OCI-LY1 (cell line): ENCODE measurements at regions not wholly inside any gene's neighbourhood (a gene's known extent, or its start where the extent isn't known, plus 50 kb on each side); places are given as distances from the start of the nearest gene placed in this dataset.

Experiments used
- H2AFZ ChIP-seq: fragments of 200-600 bp; sonication (generic), shearing (Covaris generic); 2 replicates; pipeline ENCODE4 v1.6.0; 2014; ENCODE audit warnings: antibody characterized with exemption, mild to moderate bottlenecking, low read length
- H3F3A ChIP-seq: fragments of 200-600 bp; sonication (generic), shearing (Covaris generic); 2 replicates; pipeline ENCODE4 v1.6.0; 2014; ENCODE audit warnings: mild to moderate bottlenecking, antibody characterized with exemption, low read length, moderate library complexity; ENCODE audit not compliant: insufficient read depth
- H3K27ac ChIP-seq: fragments of 200-600 bp; sonication (generic); 2 replicates; pipeline ENCODE4 v1.5.1; 2014; ENCODE audit warnings: low read length, mixed run types, mild to moderate bottlenecking, low read depth; ENCODE audit not compliant: poor library complexity, severe bottlenecking
- H3K27me3 ChIP-seq: fragments of 200-600 bp; sonication (generic); 2 replicates; pipeline ENCODE4 v1.6.0; 2014; ENCODE audit warnings: antibody characterized with exemption, mild to moderate bottlenecking, low read length, moderate library complexity; ENCODE audit not compliant: insufficient read depth
- H3K36me3 ChIP-seq: fragments of 200-600 bp; sonication (generic); 2 replicates; pipeline ENCODE4 v1.6.1; 2014; ENCODE audit warnings: mild to moderate bottlenecking, antibody characterized with exemption, low read length, moderate library complexity, mixed read lengths; ENCODE audit not compliant: insufficient read depth
- H3K4me1 ChIP-seq: fragments of 200-600 bp; sonication (generic); 2 replicates; pipeline ENCODE4 v1.5.1; 2014; ENCODE audit warnings: mild to moderate bottlenecking, low read length, moderate library complexity; ENCODE audit not compliant: insufficient read depth, severe bottlenecking
- H3K4me2 ChIP-seq: fragments of 200-600 bp; sonication (generic), shearing (Covaris generic); 2 replicates; pipeline ENCODE4 v1.6.1; 2014; ENCODE audit warnings: low read length
- H3K4me3 ChIP-seq: fragments of 200-600 bp; sonication (generic); 2 replicates; pipeline ENCODE4 v1.5.1; 2014; ENCODE audit warnings: low read length, low read depth, mild to moderate bottlenecking, mixed read lengths; ENCODE audit not compliant: poor library complexity, severe bottlenecking
- H3K79me2 ChIP-seq: fragments of 200-600 bp; shearing (Covaris generic); 2 replicates; pipeline ENCODE4 v1.6.1; 2016; ENCODE audit warnings: mixed run types, low read length, mixed read lengths; ENCODE audit not compliant: insufficient read depth
- H3K9ac ChIP-seq: fragments of 200-600 bp; sonication (generic), shearing (Covaris generic); 2 replicates; pipeline ENCODE4 v1.6.1; 2014; ENCODE audit warnings: mild to moderate bottlenecking, low read length, mixed read lengths
- H3K9me2 ChIP-seq: fragments of 200-600 bp; sonication (generic), shearing (Covaris generic); 2 replicates; pipeline ENCODE4 v1.6.1; 2014; ENCODE audit warnings: low read depth, mild to moderate bottlenecking, low read length, mixed read lengths
- H3K9me3 ChIP-seq: fragments of 200-600 bp; shearing (Covaris generic); 2 replicates; pipeline ENCODE4 v1.6.1; 2014; ENCODE audit warnings: low read length, mixed read lengths
- H4K20me1 ChIP-seq: fragments of 200-600 bp; sonication (generic), shearing (Covaris generic); 2 replicates; pipeline ENCODE4 v1.6.0; 2016; ENCODE audit warnings: mild to moderate bottlenecking, low read length; ENCODE audit not compliant: insufficient read depth
- EZH2 ChIP-seq: fragments of 200-600 bp; sonication (generic), shearing (Covaris generic); IDR thresholded peaks from 2 replicates; pipeline ENCODE4 v1.8.0; 2017; ENCODE audit warnings: borderline replicate concordance, mixed run types, mild to moderate bottlenecking, antibody characterized with exemption, low read length, moderate library complexity, mixed read lengths
- TF ChIP-seq, protein P1 (sequence below): fragments of 200-600 bp; sonication (generic), shearing (Covaris generic); IDR thresholded peaks from 2 replicates; pipeline ENCODE4 v1.5.1; 2017; ENCODE audit warnings: mild to moderate bottlenecking, antibody characterized with exemption, low read length, moderate library complexity, mixed read lengths

- Histone ChIP-seq H3K4me1 (no peaks in the 10 kb centered on the region), H3F3A (no peaks in the 10 kb centered on the region), H3K4me2 (no peak overlapping the region), H3K9me2 (no peaks in the 10 kb centered on the region), H3K79me2 (no peaks in the 10 kb centered on the region), H3K36me3 (no peaks in the 10 kb centered on the region), H3K9me3 (no peaks in the 10 kb centered on the region), H3K27ac (no peak overlapping the region), H3K27me3 (no peaks in the 10 kb centered on the region), H2AFZ (no peak overlapping the region), H3K9ac (no peak overlapping the region), H3K4me3 (no peak overlapping the region), H4K20me1 (no peaks in the 10 kb centered on the region)
- no peak for TF ChIP-seq EZH2
- TF ChIP-seq, protein P1, sequence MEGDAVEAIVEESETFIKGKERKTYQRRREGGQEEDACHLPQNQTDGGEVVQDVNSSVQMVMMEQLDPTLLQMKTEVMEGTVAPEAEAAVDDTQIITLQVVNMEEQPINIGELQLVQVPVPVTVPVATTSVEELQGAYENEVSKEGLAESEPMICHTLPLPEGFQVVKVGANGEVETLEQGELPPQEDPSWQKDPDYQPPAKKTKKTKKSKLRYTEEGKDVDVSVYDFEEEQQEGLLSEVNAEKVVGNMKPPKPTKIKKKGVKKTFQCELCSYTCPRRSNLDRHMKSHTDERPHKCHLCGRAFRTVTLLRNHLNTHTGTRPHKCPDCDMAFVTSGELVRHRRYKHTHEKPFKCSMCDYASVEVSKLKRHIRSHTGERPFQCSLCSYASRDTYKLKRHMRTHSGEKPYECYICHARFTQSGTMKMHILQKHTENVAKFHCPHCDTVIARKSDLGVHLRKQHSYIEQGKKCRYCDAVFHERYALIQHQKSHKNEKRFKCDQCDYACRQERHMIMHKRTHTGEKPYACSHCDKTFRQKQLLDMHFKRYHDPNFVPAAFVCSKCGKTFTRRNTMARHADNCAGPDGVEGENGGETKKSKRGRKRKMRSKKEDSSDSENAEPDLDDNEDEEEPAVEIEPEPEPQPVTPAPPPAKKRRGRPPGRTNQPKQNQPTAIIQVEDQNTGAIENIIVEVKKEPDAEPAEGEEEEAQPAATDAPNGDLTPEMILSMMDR: no peak
These were observed 343.3 kb upstream of the AKR1E2 start for GRCh38 chr10:4482659-4483058.

GRCh38 chr10:4481192-4481591 is 344.8 kb upstream of the AKR1E2 start:
- H3K9me2 ChIP-seq: no peaks in the 10 kb centered on the region
- no peak overlapping the region for H3K4me3 ChIP-seq
- H3K27me3 ChIP-seq: no peaks in the 10 kb centered on the region
- H3K27ac ChIP-seq: no peak overlapping the region
- no peaks in the 10 kb centered on the region for H3K4me1 ChIP-seq
- H3K4me2 ChIP-seq: no peak overlapping the region
- no peaks in the 10 kb centered on the region for H3K36me3 ChIP-seq
- H3K79me2 ChIP-seq: no peaks in the 10 kb centered on the region
- H3F3A ChIP-seq: no peaks in the 10 kb centered on the region
- TF ChIP-seq EZH2: no peak
- no peaks in the 10 kb centered on the region for H3K9me3 ChIP-seq
- no peaks in the 10 kb centered on the region for H4K20me1 ChIP-seq
- no peak overlapping the region for H2AFZ ChIP-seq
- H3K9ac ChIP-seq: no peak overlapping the region

- no peaks in the 10 kb centered on the region for H3K79me2 ChIP-seq
- no peaks in the 10 kb centered on the region for H3K36me3 ChIP-seq
- TF ChIP-seq, protein P1: no peak
- TF ChIP-seq EZH2: no peak
- no peaks in the 10 kb centered on the region for H3K4me1 ChIP-seq
- no peak overlapping the region for H2AFZ ChIP-seq
- H3F3A ChIP-seq: no peaks in the 10 kb centered on the region
- no peaks in the 10 kb centered on the region for H3K9me2 ChIP-seq
- H3K9me3 ChIP-seq: no peaks in the 10 kb centered on the region
- no peaks in the 10 kb centered on the region for H3K27me3 ChIP-seq
- H3K4me2 ChIP-seq: no peak overlapping the region
- H3K9ac ChIP-seq: no peak overlapping the region
- H3K27ac ChIP-seq: no peak overlapping the region
- H4K20me1 ChIP-seq: no peaks in the 10 kb centered on the region
- no peak overlapping the region for H3K4me3 ChIP-seq
These were observed 346.7 kb upstream of the AKR1E2 start for GRCh38 chr10:4479342-4479741.

DNA sequence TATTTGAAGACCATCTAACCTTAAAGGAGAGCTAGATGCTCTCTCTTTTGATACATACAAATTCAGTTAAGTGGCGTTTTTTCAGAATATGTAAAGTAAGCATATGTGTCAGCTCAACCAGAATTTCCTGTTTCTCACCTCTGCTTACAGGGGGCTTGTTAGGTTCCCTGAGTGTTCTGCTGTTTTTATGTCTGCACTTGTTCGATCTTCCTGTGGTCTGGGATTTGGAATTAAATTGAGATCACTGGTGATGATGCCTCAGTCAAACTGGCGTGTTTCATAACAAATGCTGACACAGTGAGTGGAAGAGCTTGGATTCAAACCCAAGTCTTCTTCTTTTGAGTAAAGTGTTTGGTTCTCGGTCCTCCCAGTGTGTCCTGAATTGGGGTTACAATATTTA is 348.3 kb upstream of the AKR1E2 start:
- Histone ChIP-seq H3K36me3 (no peaks in the 10 kb centered on the region), H3K4me3 (no peak overlapping the region), H3F3A (no peaks in the 10 kb centered on the region), H3K4me2 (no peak overlapping the region), H3K79me2 (no peaks in the 10 kb centered on the region), H3K9me2 (no peaks in the 10 kb centered on the region), H3K27me3 (no peaks in the 10 kb centered on the region), H3K27ac (no peak overlapping the region), H3K9me3 (no peaks in the 10 kb centered on the region), H4K20me1 (no peaks in the 10 kb centered on the region), H2AFZ (no peak overlapping the region), H3K4me1 (no peaks in the 10 kb centered on the region), H3K9ac (no peak overlapping the region)
- TF ChIP-seq EZH2: no peak
